GM12892 (cell line): ENCODE measurements at regions not wholly inside any gene's neighbourhood (a gene's known extent, or its start where the extent isn't known, plus 50 kb on each side); places are given as distances from the start of the nearest gene placed in this dataset.

Source experiments
- POLR2A ChIP-seq: IDR thresholded peaks from 2 replicates; pipeline ENCODE4 v1.6.1; 2011; ENCODE audit warnings: low read depth, low read length, control low read depth
- POLR2AphosphoS5 ChIP-seq: IDR thresholded peaks from 2 replicates; pipeline ENCODE4 v1.6.1; 2011; ENCODE audit warnings: low read depth, low read length, control low read depth
- TAF1 ChIP-seq: IDR thresholded peaks from 2 replicates; pipeline ENCODE4 v1.6.1; 2011; ENCODE audit warnings: low read depth, mild to moderate bottlenecking, control low read depth, low read length, borderline replicate concordance

- TF ChIP-seq POLR2AphosphoS5 (no peak), POLR2A (no peak), TAF1 (no peak)
Measured at GRCh38 chr12:42706321-42706720, 116.8 kb upstream of the PRICKLE1 start.
